H9 (cell line): ENCODE measurements at regions not wholly inside any gene's neighbourhood (a gene's known extent, or its start where the extent isn't known, plus 50 kb on each side); places are given as distances from the start of the nearest gene placed in this dataset.

Source experiments
- DNase-seq: peaks from one replicate; pipeline ENCODE4 v3.0.0-alpha.2; 2017
- H2AFZ ChIP-seq: one replicate; pipeline ENCODE4 v1.6.1; 2013; ENCODE audit warnings: mild to moderate bottlenecking, low read length, control low read depth, moderate library complexity
- H2AK5ac ChIP-seq: 2 replicates; pipeline ENCODE4 v1.6.1; 2013; ENCODE audit warnings: low read length, control low read depth, mixed read lengths; ENCODE audit not compliant: insufficient read length
- H2BK120ac ChIP-seq: one replicate; pipeline ENCODE4 v1.6.1; 2013; ENCODE audit warnings: low read depth, mild to moderate bottlenecking, low read length, control low read depth, inconsistent platforms; ENCODE audit not compliant: poor library complexity, severe bottlenecking
- H2BK12ac ChIP-seq: 2 replicates; pipeline ENCODE4 v1.6.1; 2013; ENCODE audit warnings: low read length, control low read depth, mixed read lengths, low read depth; ENCODE audit not compliant: insufficient read length
- H2BK15ac ChIP-seq: 2 replicates; pipeline ENCODE4 v1.6.1; 2013; ENCODE audit warnings: low read depth, low read length, control low read depth
- H2BK20ac ChIP-seq: one replicate; pipeline ENCODE4 v1.6.1; 2013; ENCODE audit warnings: low read depth, mild to moderate bottlenecking, low read length, control low read depth, inconsistent platforms; ENCODE audit not compliant: poor library complexity, severe bottlenecking
- H2BK5ac ChIP-seq: 2 replicates; pipeline ENCODE4 v1.6.1; 2013; ENCODE audit warnings: low read length, control low read depth, mixed read lengths; ENCODE audit not compliant: insufficient read length
- H3K14ac ChIP-seq: 2 replicates; pipeline ENCODE4 v1.6.1; 2013; ENCODE audit warnings: low read length, control low read depth; ENCODE audit not compliant: insufficient read depth
- H3K18ac ChIP-seq: 2 replicates; pipeline ENCODE4 v1.6.1; 2013; ENCODE audit warnings: low read depth, mild to moderate bottlenecking, mixed read lengths, low read length, control low read depth; ENCODE audit not compliant: insufficient read length
- H3K23ac ChIP-seq: 2 replicates; pipeline ENCODE4 v1.6.1; 2013; ENCODE audit warnings: low read length, control low read depth, mixed read lengths, low read depth; ENCODE audit not compliant: insufficient read length
- H3K23me2 ChIP-seq: 2 replicates; pipeline ENCODE4 v1.6.1; 2013; ENCODE audit warnings: low read depth, mild to moderate bottlenecking, mixed read lengths, low read length, control low read depth; ENCODE audit not compliant: insufficient read length, poor library complexity, severe bottlenecking
- H3K27ac ChIP-seq: 2 replicates; pipeline ENCODE4 v1.5.1; 2013; ENCODE audit warnings: low read length, control low read depth, mixed read lengths, low read depth; ENCODE audit not compliant: insufficient read length
- H3K27me3 ChIP-seq: 2 replicates; pipeline ENCODE4 v1.6.1; 2013; ENCODE audit warnings: low read length, control low read depth, inconsistent platforms; ENCODE audit not compliant: insufficient read depth
- H3K4ac ChIP-seq: 2 replicates; pipeline ENCODE4 v1.6.1; 2013; ENCODE audit warnings: low read depth, mild to moderate bottlenecking, control low read depth, inconsistent platforms, low read length, moderate library complexity
- H3K4me1 ChIP-seq: 2 replicates; pipeline ENCODE4 v1.6.1; 2013; ENCODE audit warnings: low read length, control low read depth, inconsistent platforms; ENCODE audit not compliant: insufficient read depth
- H3K4me2 ChIP-seq: 2 replicates; pipeline ENCODE4 v1.6.1; 2013; ENCODE audit warnings: low read length, control low read depth, mixed read lengths; ENCODE audit not compliant: insufficient read length, insufficient read depth
- H3K56ac ChIP-seq: 2 replicates; pipeline ENCODE4 v1.6.1; 2013; ENCODE audit warnings: low read depth, mild to moderate bottlenecking, mixed read lengths, low read length, control low read depth; ENCODE audit not compliant: insufficient read length
- H3K79me1 ChIP-seq: 2 replicates; pipeline ENCODE4 v1.6.1; 2013; ENCODE audit warnings: low read depth, mild to moderate bottlenecking, moderate library complexity, low read length, control low read depth, inconsistent platforms; ENCODE audit not compliant: insufficient read depth, poor library complexity, severe bottlenecking
- H3K79me2 ChIP-seq: 2 replicates; pipeline ENCODE4 v1.6.1; 2013; ENCODE audit warnings: low read length, control low read depth, inconsistent platforms; ENCODE audit not compliant: insufficient read depth
- H3K9ac ChIP-seq: 2 replicates; pipeline ENCODE4 v1.6.1; 2013; ENCODE audit warnings: low read length, control low read depth, mixed read lengths; ENCODE audit not compliant: insufficient read length; ENCODE audit errors: extremely low read depth
- H3K9me3 ChIP-seq: one replicate; pipeline ENCODE4 v1.6.1; 2013; ENCODE audit warnings: low read depth, low read length, inconsistent platforms; ENCODE audit not compliant: control insufficient read depth
- H3T11ph ChIP-seq: one replicate; pipeline ENCODE4 v1.6.1; 2013; ENCODE audit warnings: mild to moderate bottlenecking, low read length, control low read depth, inconsistent platforms
- H4K20me1 ChIP-seq: one replicate; pipeline ENCODE4 v1.6.1; 2013; ENCODE audit not compliant: control insufficient read depth, insufficient read length, insufficient read depth
- H4K5ac ChIP-seq: 2 replicates; pipeline ENCODE4 v1.6.1; 2013; ENCODE audit warnings: low read depth, mild to moderate bottlenecking, mixed read lengths, low read length, control low read depth; ENCODE audit not compliant: insufficient read length
- H4K8ac ChIP-seq: replicated peaks from 2 replicates; pipeline ENCODE4 v1.6.1; 2013; ENCODE audit warnings: low read length, control low read depth, mixed read lengths, low read depth; ENCODE audit not compliant: insufficient read length
- H4K91ac ChIP-seq: 2 replicates; pipeline ENCODE4 v1.6.1; 2013; ENCODE audit warnings: low read depth, mild to moderate bottlenecking, moderate library complexity, mixed read lengths, low read length, control low read depth; ENCODE audit not compliant: insufficient read length
- H3K27ac Mint-ChIP-seq, 3 experiments: 2 replicates in 2 of 3; 3 replicates in 1 of 3; pipeline ENCODE4 v1.8.0; 2020 to 2021; ENCODE audit warnings: mixed read lengths in 3 of 3, mild to moderate bottlenecking in 1 of 3, moderate library complexity in 1 of 3
- H3K27me3 Mint-ChIP-seq: 2 replicates; pipeline ENCODE4 v1.8.0; 2021; ENCODE audit warnings: low read depth, mild to moderate bottlenecking, moderate library complexity, mixed read lengths
- H3K36me3 Mint-ChIP-seq, 3 experiments: 2 replicates in 2 of 3; 3 replicates in 1 of 3; pipeline ENCODE4 v1.8.0; 2020 to 2021; ENCODE audit warnings: low read depth in 3 of 3, mixed read lengths in 3 of 3; ENCODE audit not compliant: insufficient read depth in 1 of 3
- H3K4me1 Mint-ChIP-seq, 2 experiments: 2 replicates each; pipeline ENCODE4 v1.8.0; 2020; ENCODE audit warnings: mixed read lengths in 2 of 2
- H3K4me3 Mint-ChIP-seq, 2 experiments: 2 replicates in 1 of 2; 3 replicates in 1 of 2; pipeline ENCODE4 v1.8.0; 2020 to 2021; ENCODE audit warnings: mild to moderate bottlenecking in 2 of 2, mixed read lengths in 2 of 2, moderate library complexity in 1 of 2
- H3K9me3 Mint-ChIP-seq, 2 experiments: 2 replicates in 1 of 2; 3 replicates in 1 of 2; pipeline ENCODE4 v1.8.0; 2020; ENCODE audit warnings: mild to moderate bottlenecking in 2 of 2, mixed read lengths in 2 of 2, moderate library complexity in 1 of 2
- CTCF ChIP-seq: fragments of 200-600 bp; sonication (generic); conservative IDR thresholded peaks from 3 replicates; pipeline ENCODE4 v1.8.0; 2021; ENCODE audit warnings: antibody characterized with exemption, mild to moderate bottlenecking
- WGBS: extraction: QIAGEN DNeasy Blood & Tissue Kit; methylation state at CpG from one replicate; pipeline ENCODE4 v1.1.7; 2013; ENCODE audit warnings: missing lambda C conversion rate, low lambda C conversion rate, mixed read lengths; ENCODE audit not compliant: insufficient read length; ENCODE audit errors: extremely low coverage; 5-methylcytosine and 5-hydroxymethylcytosine counted together

GRCh38 chr15:69643476-69643875 is 190.9 kb downstream of the RPLP1 start:
- no CpG with 5 or more reads among the region's 5 CpGs for WGBS
- H3K9ac ChIP-seq = no peak overlapping the region
- H3T11ph ChIP-seq = no peak overlapping the region
- peaks cover 13% of the 10 kb centered on the region; the same call in 1 of the 2 replicates for H3K4me1 ChIP-seq
- no peak overlapping the region for H2BK120ac ChIP-seq
- peaks cover 2 to 11% (median 3%) of the 10 kb centered on the region in 3 experiments; a peak in 4 of 7 replicates for H3K36me3 Mint-ChIP-seq
- no peaks in the 10 kb centered on the region for H3K79me1 ChIP-seq
- no peak overlapping the region for H2BK12ac ChIP-seq
- no peak overlapping the region for H2AK5ac ChIP-seq
- H3K23me2 ChIP-seq = no peaks in the 10 kb centered on the region
- no peak overlapping the region for H4K5ac ChIP-seq
- no peak overlapping the region for H2BK20ac ChIP-seq
- H4K8ac ChIP-seq = no peak overlapping the region
- no peak overlapping the region for H3K4me3 Mint-ChIP-seq
- H3K4ac ChIP-seq = no peak overlapping the region
- no peak overlapping the region for H4K91ac ChIP-seq
- H3K14ac ChIP-seq = no peak overlapping the region
- H3K9me3 Mint-ChIP-seq = peaks cover 12 to 20% of the 10 kb centered on the region in 2 experiments
- no peaks in the 10 kb centered on the region for H4K20me1 ChIP-seq
- no peak overlapping the region for H3K56ac ChIP-seq
- no peaks in the 10 kb centered on the region for H3K27me3 ChIP-seq
- peaks cover 19 to 20% of the 10 kb centered on the region in 2 experiments for H3K4me1 Mint-ChIP-seq
- H3K27me3 Mint-ChIP-seq = no peaks in the 10 kb centered on the region; the same call in 1 of the 2 replicates
- TF ChIP-seq CTCF = no peak
- H2BK15ac ChIP-seq = no peak overlapping the region
- H3K18ac ChIP-seq = no peak overlapping the region
- no peaks in the 10 kb centered on the region for H3K79me2 ChIP-seq
- H3K9me3 ChIP-seq = no peaks in the 10 kb centered on the region
- H3K23ac ChIP-seq = no peak overlapping the region
- no peak overlapping the region for H2AFZ ChIP-seq
- H3K4me2 ChIP-seq = no peak overlapping the region
- no peak overlapping the region for H2BK5ac ChIP-seq
- no peak overlapping the region for H3K27ac Mint-ChIP-seq
- H3K27ac ChIP-seq = no peak overlapping the region
- no peak for DNase-seq
